A549 (cell line): ENCODE measurements at regions not wholly inside any gene's neighbourhood (a gene's known extent, or its start where the extent isn't known, plus 50 kb on each side); places are given as distances from the start of the nearest gene placed in this dataset.

Experiments used
- ATAC-seq, 2 experiments: fragments of 200-7000 bp in 1 of 2; fragments of >200 bp in 1 of 2; cut with Nextera tagmentation in 1 of 2; cut with Tn5 transposase in 1 of 2; 3 replicates each; pipeline versions ENCODE4 v1.8.0 to v1.9.1; 2018 to 2020; ENCODE audit warnings: mild to moderate bottlenecking in 1 of 2, moderate library complexity in 1 of 2
- CTCF ChIA-PET: fragments of 300-600 bp; sonication (Branson Sonifier 250); formaldehyde crosslinking; extraction: SDS; loops from one replicate; lab custom pipeline; 2021; ENCODE audit warnings: antibody characterized with exemption, inconsistent platforms; lab: Yijun Ruan, JAX
- POLR2A ChIA-PET: fragments of 350-600 bp; formaldehyde crosslinking; extraction: SDS; loops from one replicate; lab custom pipeline; 2021; ENCODE audit warnings: antibody characterized with exemption, inconsistent platforms; lab: Yijun Ruan, JAX
- DNase-seq, 2 experiments: peaks; one replicate each; pipeline versions ENCODE4 v3.0.0 to v3.0.0-alpha.2; 2011 to 2016; ENCODE audit warnings: low read depth in 1 of 2, low spot score in 1 of 2
- FAIRE-seq: peaks from 2 replicates; lab custom pipeline; 2011; peaks lifted over from hg19 to GRCh38; lab: Jason Lieb, UNC
- H3K27ac ChIP-seq, 2 experiments: fragments of >200 bp; sonication (Bioruptor Twin); formaldehyde crosslinking; 3 replicates each; pipeline ENCODE4 v1.5.1; 2016 to 2017
- H3K4me1 ChIP-seq: fragments of >200 bp; sonication (Bioruptor Twin); formaldehyde crosslinking; 3 replicates; pipeline ENCODE4 v1.6.1; 2016
- H3K4me2 ChIP-seq: fragments of >200 bp; sonication (Bioruptor Twin); formaldehyde crosslinking; 3 replicates; pipeline ENCODE4 v1.6.1; 2016
- H3K4me3 ChIP-seq: fragments of >200 bp; sonication (Bioruptor Twin); formaldehyde crosslinking; 3 replicates; pipeline ENCODE4 v1.5.1; 2016
- H3K9me3 ChIP-seq: fragments of >200 bp; sonication (Bioruptor Twin); formaldehyde crosslinking; 3 replicates; pipeline ENCODE4 v1.6.1; 2016
- BCL3 ChIP-seq: fragments of >200 bp; sonication (Bioruptor Twin); formaldehyde crosslinking; IDR thresholded peaks from 3 replicates; pipeline ENCODE4 v1.6.1; 2016
- CBX2 ChIP-seq: fragments of 200-600 bp; sonication (generic); IDR thresholded peaks from 2 replicates; pipeline ENCODE4 v1.6.1; 2016; ENCODE audit warnings: low read depth, mild to moderate bottlenecking, borderline replicate concordance
- CEBPB ChIP-seq, 2 experiments: fragments of >200 bp in 1 of 2; sonication (Bioruptor Twin) in 1 of 2; formaldehyde crosslinking in 1 of 2; IDR thresholded peaks; 2 replicates each; pipeline ENCODE4 v1.6.1; 2012 to 2016
- CTCF ChIP-seq: fragments of >200 bp; sonication (Bioruptor Twin); formaldehyde crosslinking; IDR thresholded peaks from 3 replicates; pipeline ENCODE4 v1.5.1; 2016
- E2F6 ChIP-seq: IDR thresholded peaks from 2 replicates; pipeline ENCODE4 v1.6.1; 2012; ENCODE audit warnings: low read depth, borderline replicate concordance
- EHF ChIP-seq: fragments of 250-450 bp; sonication (Bioruptor Pico); IDR thresholded peaks from 2 replicates; pipeline ENCODE4 v1.5.0; 2020; ENCODE audit warnings: mild to moderate bottlenecking
- EP300 ChIP-seq, 2 experiments: fragments of >200 bp; sonication (Bioruptor Twin); formaldehyde crosslinking; IDR thresholded peaks; 2 replicates in 1 of 2; 3 replicates in 1 of 2; pipeline ENCODE4 v1.6.1; 2016 to 2017
- ESRRA ChIP-seq: fragments of 150-350 bp; IDR thresholded peaks from 2 replicates; pipeline ENCODE4 v1.6.1; 2014; ENCODE audit warnings: mild to moderate bottlenecking, low read length, borderline replicate concordance
- FOSB ChIP-seq: fragments of 250-450 bp; sonication (Bioruptor Pico); IDR thresholded peaks from 2 replicates; pipeline ENCODE4 v1.5.0; 2020; ENCODE audit warnings: mild to moderate bottlenecking, moderate library complexity
- FOSL2 ChIP-seq, 2 experiments: fragments of 450-650 bp in 1 of 2; fragments of >200 bp in 1 of 2; sonication (Bioruptor Twin) in 1 of 2; formaldehyde crosslinking; IDR thresholded peaks; 2 replicates each; pipeline versions ENCODE4 v1.5.0 to v1.6.1; 2016 to 2020; ENCODE audit warnings: mild to moderate bottlenecking in 1 of 2, moderate library complexity in 1 of 2
- FOXS1 ChIP-seq: fragments of 250-450 bp; sonication (Bioruptor Pico); IDR thresholded peaks from 2 replicates; pipeline ENCODE4 v1.5.0; 2020; ENCODE audit warnings: mild to moderate bottlenecking, moderate library complexity
- HDAC2 ChIP-seq: fragments of 200-600 bp; sonication (generic); IDR thresholded peaks from 2 replicates; pipeline ENCODE4 v1.6.1; 2016
- HES2 ChIP-seq: fragments of >200 bp; sonication (Bioruptor Twin); formaldehyde crosslinking; IDR thresholded peaks from 2 replicates; pipeline ENCODE4 v1.6.1; 2016
- HOXB13 ChIP-seq: fragments of 250-450 bp; sonication (Bioruptor Pico); IDR thresholded peaks from 2 replicates; pipeline ENCODE4 v1.5.0; 2020; ENCODE audit warnings: low read depth, mild to moderate bottlenecking, moderate library complexity
- MAFK ChIP-seq: fragments of 450-650 bp; IDR thresholded peaks from 2 replicates; pipeline ENCODE4 v1.6.1; 2014; ENCODE audit not compliant: partially characterized antibody
- MYC ChIP-seq: IDR thresholded peaks from 2 replicates; pipeline ENCODE4 v1.6.1; 2012; ENCODE audit warnings: mild to moderate bottlenecking, inconsistent platforms, low read length, improper control_type of control experiment, borderline replicate concordance
- NFE2L2 ChIP-seq: fragments of 150-350 bp; conservative IDR thresholded peaks from 2 replicates; pipeline ENCODE4 v1.6.1; 2014; ENCODE audit warnings: low read length
- RAD21 ChIP-seq, 2 experiments: fragments of >200 bp in 1 of 2; sonication (Bioruptor Twin) in 1 of 2; formaldehyde crosslinking in 1 of 2; IDR thresholded peaks in 1 of 2; conservative IDR thresholded peaks in 1 of 2; 2 replicates in 1 of 2; 3 replicates in 1 of 2; pipeline ENCODE4 v1.6.1; 2012 to 2018; ENCODE audit warnings: inconsistent platforms in 1 of 2
- RARB ChIP-seq: fragments of 250-450 bp; sonication (Bioruptor Pico); IDR thresholded peaks from 2 replicates; pipeline ENCODE4 v1.8.0; 2021; ENCODE audit warnings: mild to moderate bottlenecking, moderate library complexity
- RFX5 ChIP-seq: fragments of 450-650 bp; IDR thresholded peaks from 2 replicates; pipeline ENCODE4 v1.7.1; 2014; ENCODE audit warnings: antibody characterized with exemption, mild to moderate bottlenecking, moderate library complexity
- RNF2 ChIP-seq: fragments of 200-600 bp; sonication (generic); IDR thresholded peaks from 2 replicates; pipeline ENCODE4 v1.6.1; 2016; ENCODE audit warnings: low read depth, mild to moderate bottlenecking, antibody characterized with exemption, moderate library complexity, borderline replicate concordance
- TFCP2L1 ChIP-seq: fragments of 250-450 bp; sonication (Bioruptor Pico); IDR thresholded peaks from 2 replicates; pipeline ENCODE4 v1.5.0; 2021; ENCODE audit warnings: mild to moderate bottlenecking
- ZNF302 ChIP-seq: fragments of 250-450 bp; sonication (Bioruptor Pico); IDR thresholded peaks from 2 replicates; pipeline ENCODE4 v1.9.0; 2021; ENCODE audit warnings: inconsistent platforms, mild to moderate bottlenecking, moderate library complexity
- ZSCAN20 ChIP-seq: fragments of 250-450 bp; sonication (Bioruptor Pico); IDR thresholded peaks from 2 replicates; pipeline ENCODE4 v1.8.0; 2022; ENCODE audit warnings: mild to moderate bottlenecking, moderate library complexity
- WGBS: methylation state at CpG from one replicate; pipeline ENCODE4 v1.1.6; 2017; ENCODE audit errors: missing lambda C conversion rate; 5-methylcytosine and 5-hydroxymethylcytosine counted together

- CTCF ChIA-PET = interaction anchor here (1.1 kb wide), 1 partner anchor 11 kb away, joined by 3 read pairs; no protein-coding TSS in a partner anchor
- no peak for FAIRE-seq
- no peak overlapping the region for H3K4me3 ChIP-seq
- POLR2A ChIA-PET = no interaction called here
- no peak for DNase-seq
- TF ChIP-seq TFCP2L1 (CRISPR knock-in tag) = no peak
- TF ChIP-seq BCL3 = no peak
- no peaks in the 10 kb centered on the region for H3K4me1 ChIP-seq
- WGBS = 62% methylated on average over 1 of the region's 1 CpG
- peaks cover 5% of the 10 kb centered on the region; the same call in 2 of the 3 replicates for H3K9me3 ChIP-seq
- H3K4me2 ChIP-seq = no peak overlapping the region
- ATAC-seq = no peak
- no peak overlapping the region for H3K27ac ChIP-seq
Measured at GRCh38 chr7:115241151-115241550, 319.3 kb downstream of the MDFIC start.

GRCh38 chr7:115240242-115240641, 318.3 kb downstream of the MDFIC start:
- no peak overlapping the region for H3K4me3 ChIP-seq
- CTCF ChIA-PET = interaction anchor here (1.1 kb wide), 1 partner anchor 10 kb away, joined by 3 read pairs; no protein-coding TSS in a partner anchor
- no peak for FAIRE-seq

GRCh38 chr7:115235075-115235474, 313.2 kb downstream of the MDFIC start:
- DNase-seq (no peak), FAIRE-seq (peak; percentile 7), ATAC-seq (no peak)
- Histone ChIP-seq H3K27ac (no peak overlapping the region), H3K4me1 (peaks cover 16% of the 10 kb centered on the region), H3K4me2 (no peak overlapping the region), H3K4me3 (no peak overlapping the region), H3K9me3 (no peaks in the 10 kb centered on the region)
- ChIA-PET POLR2A (no interaction called here), CTCF (no interaction called here)
- WGBS = 81% methylated on average over 2 of the region's 2 CpGs
- TF ChIP-seq MAFK (peak; percentile 52), FOSB (CRISPR knock-in tag) (no peak), CEBPB (IDR thresholded peaks at IDR 0.05) (no peak)
- TF ChIP-seq, all 56 proteins: peak for 1

More at GRCh38 chr7:115240242-115240641, 318.3 kb downstream of the MDFIC start:
- Histone ChIP-seq H3K27ac (no peak overlapping the region), H3K4me2 (no peak overlapping the region), H3K9me3 (peaks cover 5% of the 10 kb centered on the region; the same call in 2 of the 3 replicates), H3K4me1 (no peaks in the 10 kb centered on the region)
- DNase-seq (no peak), ATAC-seq (no peak)
- TF ChIP-seq HOXB13 (CRISPR knock-in tag) (no peak), NFE2L2 (peak; percentile 57), MYC (no peak), TFCP2L1 (CRISPR knock-in tag) (no peak), MAFK (peak; percentile 30), BCL3 (no peak), RARB (CRISPR knock-in tag) (no peak), CTCF (no peak)
- POLR2A ChIA-PET = no interaction called here
- 57% methylated on average over 1 of the region's 1 CpG for WGBS

GRCh38 chr7:115233809-115234208, 311.9 kb downstream of the MDFIC start:
- Histone ChIP-seq H3K4me2 (no peak overlapping the region), H3K4me1 (peaks cover 16% of the 10 kb centered on the region), H3K27ac (no peak overlapping the region), H3K9me3 (no peaks in the 10 kb centered on the region), H3K4me3 (no peak overlapping the region)
- WGBS = 56% methylated on average over 3 of the region's 3 CpGs
- DNase-seq = no peak
- ChIA-PET POLR2A (no interaction called here), CTCF (no interaction called here)
- no peak for ATAC-seq
- FAIRE-seq = no peak
- TF ChIP-seq E2F6 (no peak), ZNF302 (CRISPR knock-in tag) (no peak), ESRRA (no peak), ZSCAN20 (CRISPR knock-in tag) (no peak), RFX5 (no peak), FOSL2 (IDR thresholded peaks at IDR 0.05) (no peak), FOSL2 (CRISPR knock-in tag; IDR thresholded peaks at IDR 0.05) (no peak), MAFK (no peak), RAD21 (conservative IDR thresholded peaks at IDR 0.05 in 1 of 2, IDR thresholded peaks at IDR 0.05 in 1 of 2) (no peak), RNF2 (no peak), HDAC2 (no peak), EP300 (IDR thresholded peaks at IDR 0.05) (no peak), HES2 (no peak), HOXB13 (CRISPR knock-in tag) (no peak), EHF (CRISPR knock-in tag) (no peak), CBX2 (no peak), FOXS1 (CRISPR knock-in tag) (no peak), NFE2L2 (no peak)
